GM19467 (cell line): ENCODE measurements at regions not wholly inside any gene's neighbourhood (a gene's known extent, or its start where the extent isn't known, plus 50 kb on each side); places are given as distances from the start of the nearest gene placed in this dataset.

ENCODE experiments used
- ATAC-seq: cut with Tn5 transposase; IDR thresholded peaks from one replicate; pipeline ENCODE4 v1.9.1; 2021; ENCODE audit warnings: mild to moderate bottlenecking, moderate library complexity; ENCODE audit not compliant: unreplicated experiment

- no peak for ATAC-seq
Observed at GRCh38 chr5:87885758-87886157, 382.9 kb downstream of the TMEM161B start.

- no peak for ATAC-seq
Observed at GRCh38 chr5:87877495-87877894, 391.1 kb downstream of the TMEM161B start.

- ATAC-seq: no peak
Observed at GRCh38 chr5:87877023-87877422, 391.6 kb downstream of the TMEM161B start.

GRCh38 chr5:87876616-87877015 is 392.0 kb downstream of the TMEM161B start:
- no peak for ATAC-seq

GRCh38 chr5:87872986-87873385 is 395.7 kb downstream of the TMEM161B start:
- no peak for ATAC-seq

GRCh38 chr5:87868792-87869191 is 399.9 kb downstream of the TMEM161B start:
- no peak for ATAC-seq

GRCh38 chr5:87867281-87867680 is 401.4 kb downstream of the TMEM161B start:
- ATAC-seq: no peak

GRCh38 chr5:87853541-87853940 is 415.1 kb downstream of the TMEM161B start:
- ATAC-seq: no peak

GRCh38 chr5:87851603-87852002 is 417.0 kb downstream of the TMEM161B start:
- no peak for ATAC-seq

GRCh38 chr5:87850843-87851242 is 417.8 kb downstream of the TMEM161B start:
- ATAC-seq: no peak

- no peak for ATAC-seq
Observed at GRCh38 chr5:87845734-87846133, 422.9 kb downstream of the TMEM161B start.

- ATAC-seq: no peak
Observed at GRCh38 chr5:87844866-87845265, 423.8 kb downstream of the TMEM161B start.

GRCh38 chr5:87844449-87844848 is 424.2 kb downstream of the TMEM161B start:
- ATAC-seq: no peak

GRCh38 chr5:87836696-87837095 is 424.0 kb upstream of the CCNH start:
- no peak for ATAC-seq

GRCh38 chr5:87831499-87831898 is 418.8 kb upstream of the CCNH start:
- no peak for ATAC-seq

GRCh38 chr5:87829217-87829551 is 416.5 kb upstream of the CCNH start:
- ATAC-seq: no peak

GRCh38 chr5:87828545-87829216 is 416.0 kb upstream of the CCNH start:
- no peak for ATAC-seq

GRCh38 chr5:87827539-87827938 is 414.8 kb upstream of the CCNH start:
- no peak for ATAC-seq

- no peak for ATAC-seq
Observed at GRCh38 chr5:87826507-87826906, 413.8 kb upstream of the CCNH start.

- no peak for ATAC-seq
Observed at GRCh38 chr5:87825583-87825982, 412.9 kb upstream of the CCNH start.

GRCh38 chr5:87807783-87808182 is 395.1 kb upstream of the CCNH start:
- ATAC-seq: no peak

GRCh38 chr5:87803352-87803751 is 390.6 kb upstream of the CCNH start:
- ATAC-seq: no peak

GRCh38 chr5:87791869-87792268 is 379.1 kb upstream of the CCNH start:
- no peak for ATAC-seq
